Lower lobe of right lung (tissue), 2 donors: ENCODE measurements at regions not wholly inside any gene's neighbourhood (a gene's known extent, or its start where the extent isn't known, plus 50 kb on each side); places are given as distances from the start of the nearest gene placed in this dataset.

Experiments used
- ATAC-seq, 2 donors: fragments of 200-7000 bp; cut with Tn5 transposase; one replicate each; pipeline ENCODE4 v1.9.1; 2020 to 2022; ENCODE audit warnings: mild to moderate bottlenecking in 2 of 2, moderate library complexity in 2 of 2
- DNase-seq: peaks from one replicate; pipeline ENCODE4 v3.0.0-alpha.2; 2020
- H3K27ac ChIP-seq: fragments of 200-600 bp; one replicate; pipeline ENCODE4 v1.8.0; 2022
- H3K27me3 ChIP-seq: fragments of 200-600 bp; one replicate; pipeline ENCODE4 v1.8.0; 2022; ENCODE audit warnings: low read depth
- H3K36me3 ChIP-seq: fragments of 200-600 bp; one replicate; pipeline ENCODE4 v1.8.0; 2022; ENCODE audit warnings: mild to moderate bottlenecking
- H3K4me1 ChIP-seq: fragments of 200-600 bp; one replicate; pipeline ENCODE4 v1.8.0; 2022
- H3K4me3 ChIP-seq: fragments of 200-600 bp; one replicate; pipeline ENCODE4 v1.8.0; 2022; ENCODE audit warnings: mild to moderate bottlenecking
- H3K9me3 ChIP-seq: fragments of 200-600 bp; one replicate; pipeline ENCODE4 v1.8.0; 2022
- CTCF ChIP-seq: fragments of 200-600 bp; IDR thresholded peaks from one replicate; pipeline ENCODE4 v1.8.0; 2022; ENCODE audit warnings: antibody characterized with exemption, mild to moderate bottlenecking
- intact Hi-C: fragments of 100-400 bp; cut with DNase I; formaldehyde crosslinking; loops from one replicate; pipeline ENCODE4 v1.11.0; 2022
- donor health status: DM: no; HTN: yes; CAD: no; lungs with severe emphysema.

- no peak for ATAC-seq
- no peak for TF ChIP-seq CTCF
- Histone ChIP-seq H3K27ac (no peak overlapping the region), H3K36me3 (no peaks in the 10 kb centered on the region), H3K27me3 (no peaks in the 10 kb centered on the region), H3K9me3 (peaks cover 1% of the 10 kb centered on the region), H3K4me1 (no peaks in the 10 kb centered on the region), H3K4me3 (no peak overlapping the region)
- intact Hi-C loops, result no loop called here
- DNase-seq, result no peak
Measured at GRCh38 chr16:11445486-11445885, 100.2 kb downstream of the RMI2 start.

GRCh38 chr16:11446566-11447119, 101.4 kb downstream of the RMI2 start:
- no peak for DNase-seq
- Histone ChIP-seq H3K27me3 (no peaks in the 10 kb centered on the region), H3K27ac (no peak overlapping the region), H3K4me1 (no peaks in the 10 kb centered on the region), H3K9me3 (no peaks in the 10 kb centered on the region), H3K4me3 (no peak overlapping the region), H3K36me3 (no peaks in the 10 kb centered on the region)
- TF ChIP-seq CTCF, result no peak
- no peak for ATAC-seq
- intact Hi-C loops, result no loop called here

- no peak for ATAC-seq
- intact Hi-C loops, result no loop called here
Measured at GRCh38 chr16:11447272-11447671, 102.0 kb downstream of the RMI2 start.

GRCh38 chr16:11447836-11448235, 102.6 kb downstream of the RMI2 start:
- no peak for TF ChIP-seq CTCF
- H3K9me3 ChIP-seq, result no peaks in the 10 kb centered on the region
- no peak for DNase-seq
- H3K27me3 ChIP-seq, result no peaks in the 10 kb centered on the region
- no peak for ATAC-seq
- no peaks in the 10 kb centered on the region for H3K36me3 ChIP-seq
- intact Hi-C loops, result no loop called here
- no peak overlapping the region for H3K4me3 ChIP-seq
- H3K27ac ChIP-seq, result no peak overlapping the region
- no peaks in the 10 kb centered on the region for H3K4me1 ChIP-seq

More at GRCh38 chr16:11447272-11447671, 102.0 kb downstream of the RMI2 start:
- Histone ChIP-seq H3K4me1 (no peaks in the 10 kb centered on the region), H3K9me3 (no peaks in the 10 kb centered on the region), H3K27ac (no peak overlapping the region), H3K27me3 (no peaks in the 10 kb centered on the region), H3K36me3 (no peaks in the 10 kb centered on the region), H3K4me3 (no peak overlapping the region)
- no peak for DNase-seq
- TF ChIP-seq CTCF, result no peak

- no peak overlapping the region for H3K27ac ChIP-seq
- no peaks in the 10 kb centered on the region for H3K36me3 ChIP-seq
- no peak for TF ChIP-seq CTCF
- ATAC-seq (no peak), DNase-seq (no peak)
- H3K27me3 ChIP-seq, result no peaks in the 10 kb centered on the region
- no peaks in the 10 kb centered on the region for H3K9me3 ChIP-seq
- intact Hi-C loops, result no loop called here
- no peaks in the 10 kb centered on the region for H3K4me1 ChIP-seq
- no peak overlapping the region for H3K4me3 ChIP-seq
Measured at GRCh38 chr16:11448796-11449416, 103.6 kb downstream of the RMI2 start.
